GM12873 (cell line): ENCODE measurements at regions not wholly inside any gene's neighbourhood (a gene's known extent, or its start where the extent isn't known, plus 50 kb on each side); places are given as distances from the start of the nearest gene placed in this dataset.

Source experiments
- CTCF ChIP-seq: IDR thresholded peaks from 2 replicates; pipeline ENCODE4 v1.5.1; 2012; ENCODE audit warnings: low read depth, mild to moderate bottlenecking, moderate library complexity, low read length, control low read depth; ENCODE audit not compliant: insufficient read depth; ENCODE audit errors: missing control alignments

DNA sequence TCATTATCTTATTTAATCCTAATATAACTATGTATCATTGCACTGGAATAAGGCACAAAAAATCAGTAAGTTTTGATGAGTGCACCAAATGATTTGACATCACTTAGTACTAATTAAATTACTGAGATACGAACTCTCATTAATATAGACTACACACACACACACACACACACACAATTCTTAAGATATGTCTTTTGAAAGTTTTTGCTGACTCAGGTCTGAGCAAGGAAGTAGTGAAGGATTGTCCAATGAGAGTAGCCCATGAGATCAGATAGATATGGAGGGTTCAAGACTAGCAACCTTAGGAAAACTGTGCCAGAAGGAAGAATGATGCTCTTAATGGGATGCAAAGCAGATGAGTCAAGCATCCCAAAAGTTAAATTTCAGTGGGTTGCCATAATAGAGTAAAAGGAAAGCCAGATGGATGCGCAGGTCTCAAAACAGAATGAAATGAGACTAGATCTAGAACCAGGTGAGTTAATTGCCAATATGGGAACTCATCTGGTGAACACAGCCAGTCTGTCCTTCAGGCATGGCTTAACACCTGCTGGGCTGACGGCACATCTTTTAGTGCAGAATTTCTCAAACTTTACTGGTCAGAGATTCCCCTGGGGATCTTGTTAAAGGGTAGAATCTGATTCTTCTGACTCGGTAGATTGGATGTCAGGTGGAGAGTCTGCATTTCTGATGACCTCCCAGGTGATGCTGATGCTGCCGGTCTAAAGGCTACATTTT, 197.0 kb upstream of the NR4A3 start:
- TF ChIP-seq CTCF, result no peak

GRCh38 chr9:99626426-99626825, 195.3 kb upstream of the NR4A3 start:
- TF ChIP-seq CTCF, result no peak

GRCh38 chr9:99628285-99628684, 193.4 kb upstream of the NR4A3 start:
- no peak for TF ChIP-seq CTCF

DNA sequence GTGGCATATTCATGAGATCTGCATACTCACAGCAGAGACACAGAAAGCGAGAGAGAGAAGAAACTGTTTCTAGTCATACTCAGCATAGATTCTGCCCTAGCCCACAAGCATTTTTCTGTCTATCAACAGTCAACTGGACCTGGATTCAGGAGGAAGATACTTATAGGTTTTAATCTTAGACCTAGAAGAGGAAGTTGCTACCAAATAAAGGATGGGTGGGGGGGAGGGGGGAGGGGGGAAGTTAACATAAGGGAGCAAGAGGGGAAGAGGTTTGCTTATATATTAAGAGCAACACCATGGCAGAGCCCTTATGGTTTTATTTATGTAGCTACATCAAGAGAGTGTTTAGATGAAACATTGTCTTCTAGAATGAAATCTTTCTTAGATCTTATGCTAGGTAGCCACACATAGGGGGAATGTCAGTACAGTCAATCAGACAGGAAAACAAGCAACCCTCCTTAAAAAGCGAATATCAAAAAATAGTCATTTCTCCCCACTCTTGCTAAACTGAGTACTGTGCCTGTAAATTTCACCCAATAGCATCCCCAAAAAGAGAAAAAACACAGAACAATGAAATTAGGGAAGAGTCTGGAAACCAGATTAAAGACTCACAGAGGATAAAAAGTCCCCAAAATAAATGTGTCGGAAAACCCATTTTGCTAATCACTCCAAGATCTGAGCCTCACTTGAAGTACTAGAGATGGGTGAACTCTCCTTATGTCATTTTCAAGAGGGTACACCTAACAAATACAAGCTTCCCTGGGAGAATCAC, 192.7 kb upstream of the NR4A3 start:
- TF ChIP-seq CTCF, result no peak

DNA sequence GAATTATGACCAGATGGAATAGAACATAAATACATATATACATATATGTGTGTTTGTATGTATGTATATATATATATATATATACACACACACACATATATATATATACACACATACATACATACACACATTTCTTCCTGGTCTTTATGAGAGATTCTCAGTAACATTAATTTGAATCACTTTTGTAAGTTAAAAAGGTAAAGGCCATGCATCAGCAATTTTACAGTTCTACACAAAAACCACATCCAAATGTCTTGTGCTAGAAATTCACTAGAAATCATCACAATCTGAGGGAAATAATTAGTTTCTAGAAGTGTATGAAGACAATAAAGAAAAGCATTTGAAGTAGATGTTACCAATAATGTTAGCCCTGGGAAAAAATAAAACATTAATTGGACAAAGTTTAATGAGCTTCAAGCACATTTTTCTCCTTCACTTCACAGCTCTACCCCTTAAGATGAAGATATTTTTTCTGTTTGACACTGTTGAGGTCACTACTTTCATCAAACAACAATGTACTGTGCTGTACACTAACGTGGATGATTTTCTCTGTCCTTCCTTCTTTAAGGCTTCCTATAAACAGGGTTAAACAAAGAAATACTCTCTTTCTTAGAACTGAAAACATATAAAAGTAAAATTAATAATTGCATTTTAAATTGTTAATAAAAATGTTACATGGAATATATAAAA, 189.2 kb upstream of the NR4A3 start:
- no peak for TF ChIP-seq CTCF

GRCh38 chr9:99633265-99633664, 188.4 kb upstream of the NR4A3 start:
- no peak for TF ChIP-seq CTCF

DNA sequence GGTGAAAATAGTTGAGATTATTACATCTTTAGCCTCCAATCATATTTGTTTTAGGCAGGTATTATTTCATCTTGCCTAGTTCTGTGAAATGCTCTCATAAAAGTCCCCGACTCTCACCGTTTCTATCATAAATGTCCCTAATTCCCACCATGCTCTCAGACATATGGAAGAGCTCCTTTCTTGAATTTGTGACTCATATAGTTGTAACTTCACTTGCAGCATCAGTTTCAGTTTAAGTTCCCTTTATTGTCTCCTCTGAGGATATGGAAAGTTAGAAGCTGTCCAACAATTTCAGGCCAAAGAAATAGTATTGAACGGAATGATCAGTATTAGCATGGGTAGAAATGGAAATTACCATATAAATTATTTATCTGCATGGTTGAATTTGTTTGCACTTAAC, 187.5 kb upstream of the NR4A3 start:
- TF ChIP-seq CTCF, result no peak
